Lower lobe of right lung (tissue), 2 donors: ENCODE measurements at regions not wholly inside any gene's neighbourhood (a gene's known extent, or its start where the extent isn't known, plus 50 kb on each side); places are given as distances from the start of the nearest gene placed in this dataset.

ENCODE experiments used
- ATAC-seq, 2 donors: fragments of 200-7000 bp; cut with Tn5 transposase; one replicate each; pipeline ENCODE4 v1.9.1; 2020 to 2022; ENCODE audit warnings: mild to moderate bottlenecking in 2 of 2, moderate library complexity in 2 of 2
- DNase-seq: peaks from one replicate; pipeline ENCODE4 v3.0.0-alpha.2; 2020
- H3K27ac ChIP-seq: fragments of 200-600 bp; one replicate; pipeline ENCODE4 v1.8.0; 2022
- H3K27me3 ChIP-seq: fragments of 200-600 bp; one replicate; pipeline ENCODE4 v1.8.0; 2022; ENCODE audit warnings: low read depth
- H3K36me3 ChIP-seq: fragments of 200-600 bp; one replicate; pipeline ENCODE4 v1.8.0; 2022; ENCODE audit warnings: mild to moderate bottlenecking
- H3K4me1 ChIP-seq: fragments of 200-600 bp; one replicate; pipeline ENCODE4 v1.8.0; 2022
- H3K4me3 ChIP-seq: fragments of 200-600 bp; one replicate; pipeline ENCODE4 v1.8.0; 2022; ENCODE audit warnings: mild to moderate bottlenecking
- H3K9me3 ChIP-seq: fragments of 200-600 bp; one replicate; pipeline ENCODE4 v1.8.0; 2022
- intact Hi-C: fragments of 100-400 bp; cut with DNase I; formaldehyde crosslinking; loops from one replicate; pipeline ENCODE4 v1.11.0; 2022
- TF ChIP-seq, protein P1 (sequence below): fragments of 200-600 bp; IDR thresholded peaks from one replicate; pipeline ENCODE4 v1.8.0; 2022; ENCODE audit warnings: antibody characterized with exemption, mild to moderate bottlenecking
- donor health status: DM: no; HTN: yes; CAD: no; lungs with severe emphysema.

DNA sequence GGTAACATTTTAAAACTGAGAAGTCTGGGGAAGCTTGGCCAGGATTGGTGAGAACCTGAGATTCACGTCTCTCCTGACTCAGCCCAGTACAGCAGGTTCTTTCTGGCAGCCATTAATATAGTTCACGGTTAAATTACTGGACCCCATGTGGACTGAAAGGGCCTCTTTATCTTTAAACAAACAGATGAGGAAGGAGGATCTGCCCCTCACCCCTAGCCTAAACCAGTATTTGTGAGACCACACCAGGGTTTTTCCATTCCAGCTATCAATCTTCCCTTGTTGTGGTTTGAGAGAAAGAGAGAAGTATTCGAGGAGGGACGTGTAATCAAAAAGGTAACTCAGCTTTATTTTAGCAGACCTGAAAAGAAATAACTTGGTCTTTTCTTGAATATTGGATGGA, 137.1 kb downstream of the PROX1 start:
- H3K4me3 ChIP-seq, result no peak overlapping the region
- intact Hi-C loops, result no loop called here
- no peaks in the 10 kb centered on the region for H3K27me3 ChIP-seq
- no peaks in the 10 kb centered on the region for H3K36me3 ChIP-seq
- no peak for DNase-seq
- ATAC-seq, result no peak
- H3K27ac ChIP-seq, result no peak overlapping the region
- H3K4me1 ChIP-seq, result no peaks in the 10 kb centered on the region
- H3K9me3 ChIP-seq, result no peaks in the 10 kb centered on the region
- TF ChIP-seq, protein P1, sequence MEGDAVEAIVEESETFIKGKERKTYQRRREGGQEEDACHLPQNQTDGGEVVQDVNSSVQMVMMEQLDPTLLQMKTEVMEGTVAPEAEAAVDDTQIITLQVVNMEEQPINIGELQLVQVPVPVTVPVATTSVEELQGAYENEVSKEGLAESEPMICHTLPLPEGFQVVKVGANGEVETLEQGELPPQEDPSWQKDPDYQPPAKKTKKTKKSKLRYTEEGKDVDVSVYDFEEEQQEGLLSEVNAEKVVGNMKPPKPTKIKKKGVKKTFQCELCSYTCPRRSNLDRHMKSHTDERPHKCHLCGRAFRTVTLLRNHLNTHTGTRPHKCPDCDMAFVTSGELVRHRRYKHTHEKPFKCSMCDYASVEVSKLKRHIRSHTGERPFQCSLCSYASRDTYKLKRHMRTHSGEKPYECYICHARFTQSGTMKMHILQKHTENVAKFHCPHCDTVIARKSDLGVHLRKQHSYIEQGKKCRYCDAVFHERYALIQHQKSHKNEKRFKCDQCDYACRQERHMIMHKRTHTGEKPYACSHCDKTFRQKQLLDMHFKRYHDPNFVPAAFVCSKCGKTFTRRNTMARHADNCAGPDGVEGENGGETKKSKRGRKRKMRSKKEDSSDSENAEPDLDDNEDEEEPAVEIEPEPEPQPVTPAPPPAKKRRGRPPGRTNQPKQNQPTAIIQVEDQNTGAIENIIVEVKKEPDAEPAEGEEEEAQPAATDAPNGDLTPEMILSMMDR, result no peak

DNA sequence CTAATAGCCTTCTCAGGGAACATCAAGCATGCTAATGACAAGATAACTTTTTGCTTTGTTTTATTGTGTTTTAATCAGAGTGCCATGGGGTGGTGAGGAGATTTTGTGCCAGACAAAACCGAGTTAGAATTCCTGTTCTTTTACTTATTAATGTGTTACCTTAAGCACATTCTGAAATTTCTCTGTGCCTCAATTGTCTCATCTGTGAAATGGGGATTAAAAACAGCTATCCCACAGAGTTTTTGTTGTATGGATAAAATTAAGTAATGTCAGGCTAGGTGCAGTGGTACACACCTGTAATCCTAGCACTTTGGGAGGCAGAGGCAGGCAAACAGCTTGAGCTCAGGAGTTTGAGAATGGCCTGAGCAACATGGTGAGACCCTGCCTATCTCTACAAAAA, 138.0 kb downstream of the PROX1 start:
- no peaks in the 10 kb centered on the region for H3K9me3 ChIP-seq
- DNase-seq, result no peak
- H3K4me3 ChIP-seq, result no peak overlapping the region
- H3K36me3 ChIP-seq, result no peaks in the 10 kb centered on the region
- intact Hi-C loops, result no loop called here
- no peak for ATAC-seq
- no peak overlapping the region for H3K27ac ChIP-seq
- no peaks in the 10 kb centered on the region for H3K4me1 ChIP-seq
- TF ChIP-seq, protein P1, result no peak
- H3K27me3 ChIP-seq, result no peaks in the 10 kb centered on the region

DNA sequence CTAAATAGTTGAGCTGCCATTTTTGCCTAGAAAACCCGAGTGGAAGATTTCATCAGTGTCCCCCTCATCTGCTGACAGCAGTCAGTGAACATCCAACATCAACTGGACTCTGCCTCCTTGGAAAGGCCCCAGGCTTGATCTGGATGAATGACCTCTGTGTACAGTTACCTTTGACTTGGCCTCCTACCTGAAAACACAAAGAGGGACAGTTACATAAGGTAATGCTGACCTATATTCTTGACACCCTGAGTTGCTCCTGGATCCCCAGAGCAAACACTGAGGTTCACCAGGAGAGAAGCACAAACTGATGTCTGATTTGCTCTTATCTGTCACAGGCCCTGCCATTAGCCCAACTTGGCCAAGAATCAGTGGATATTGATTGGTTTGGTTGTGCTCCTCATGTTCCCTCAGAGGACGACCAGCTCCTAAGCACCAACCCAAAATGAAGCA, 138.9 kb downstream of the PROX1 start:
- Histone ChIP-seq H3K36me3 (no peaks in the 10 kb centered on the region), H3K27me3 (no peaks in the 10 kb centered on the region), H3K27ac (no peak overlapping the region), H3K9me3 (no peaks in the 10 kb centered on the region), H3K4me3 (no peak overlapping the region), H3K4me1 (no peaks in the 10 kb centered on the region)
- no peak for DNase-seq
- TF ChIP-seq, protein P1, result no peak
- intact Hi-C loops, result no loop called here
- no peak for ATAC-seq

DNA sequence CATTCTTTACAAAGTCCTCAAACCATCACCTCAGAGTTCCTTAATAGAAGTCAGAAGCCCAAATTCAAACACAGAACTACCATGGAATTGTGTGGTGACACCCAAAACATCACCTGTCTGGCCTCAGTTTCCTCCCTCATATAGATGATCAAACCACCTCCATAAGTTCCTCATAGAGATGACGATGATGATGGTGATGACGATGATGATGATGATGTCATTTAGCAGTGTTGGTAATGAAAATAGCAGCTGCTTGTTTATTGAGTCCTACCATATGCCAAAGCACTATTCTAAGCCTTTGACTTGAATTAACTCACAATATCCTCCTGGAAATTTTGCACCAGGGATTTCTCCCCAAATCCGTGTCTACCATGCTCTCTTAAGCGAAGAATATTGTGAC, 139.9 kb downstream of the PROX1 start:
- Histone ChIP-seq H3K4me1 (no peaks in the 10 kb centered on the region), H3K36me3 (no peaks in the 10 kb centered on the region), H3K9me3 (no peaks in the 10 kb centered on the region), H3K27ac (no peak overlapping the region), H3K4me3 (no peak overlapping the region), H3K27me3 (no peaks in the 10 kb centered on the region)
- intact Hi-C loops, result no loop called here
- no peak for DNase-seq
- ATAC-seq, result no peak
- TF ChIP-seq, protein P1, result no peak

DNA sequence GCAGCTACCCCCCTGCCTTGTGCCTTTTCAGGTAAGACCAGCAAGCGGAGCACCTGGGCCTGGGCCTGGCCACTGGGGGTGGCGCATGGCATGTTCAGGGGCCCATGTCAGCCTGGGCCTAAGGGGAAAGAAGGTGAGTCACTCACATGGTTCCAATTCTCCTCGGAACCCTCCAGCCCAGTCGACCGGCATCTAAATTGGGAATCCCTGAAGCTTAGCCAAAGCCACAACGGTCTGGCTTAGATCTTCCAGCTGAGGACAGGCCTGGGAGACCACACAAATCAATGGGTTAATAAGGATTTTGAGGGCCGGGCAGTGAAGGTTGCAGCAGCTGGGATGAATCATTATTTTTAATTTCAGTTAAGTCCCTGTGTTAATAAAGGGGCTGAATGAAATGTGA, 145.1 kb upstream of the SMYD2 start:
- DNase-seq, result no peak
- ATAC-seq, result no peak
- Histone ChIP-seq H3K27me3 (no peaks in the 10 kb centered on the region), H3K36me3 (no peaks in the 10 kb centered on the region), H3K9me3 (no peaks in the 10 kb centered on the region), H3K4me3 (no peak overlapping the region), H3K27ac (no peak overlapping the region), H3K4me1 (no peaks in the 10 kb centered on the region)
- intact Hi-C loops, result no loop called here
- TF ChIP-seq, protein P1, result no peak
